Caco-2 (cell line): ENCODE measurements at regions not wholly inside any gene's neighbourhood (a gene's known extent, or its start where the extent isn't known, plus 50 kb on each side); places are given as distances from the start of the nearest gene placed in this dataset.

ENCODE experiments used
- BruUV-seq: library from RNA; stranded (reverse); fragments of 400-500 nt; replicated peaks from 2 replicates; lab custom pipeline; 2021; lab: Mats Ljungman, UMichigan
- CTCF ChIA-PET: fragments of 300-600 bp; sonication (Branson Sonifier 250); formaldehyde crosslinking; loops from one replicate; lab custom pipeline; 2022; ENCODE audit warnings: antibody characterized with exemption; lab: Charles Lee
- POLR2A ChIA-PET: fragments of 300-600 bp; sonication (Branson Sonifier 250); formaldehyde crosslinking; loops from one replicate; lab custom pipeline; 2022; ENCODE audit warnings: antibody characterized with exemption; lab: Charles Lee
- DNase-seq, 2 experiments: peaks; one replicate each; pipeline versions ENCODE4 v3.0.0 to v3.0.0-alpha.2; 2020 to 2022
- H3K27me3 ChIP-seq: replicated peaks from 2 replicates; pipeline ENCODE4 v1.6.0; 2011; ENCODE audit warnings: low read length; ENCODE audit not compliant: control insufficient read depth, insufficient read depth
- H3K36me3 ChIP-seq: 2 replicates; pipeline ENCODE4 v1.5.1; 2011; ENCODE audit warnings: low read length; ENCODE audit not compliant: control insufficient read depth, insufficient read depth
- H3K4me1 ChIP-seq: fragments of 250-450 bp; sonication (Bioruptor Pico); 2 replicates; pipeline ENCODE4 v1.5.1; 2020; ENCODE audit warnings: mild to moderate bottlenecking
- H3K4me3 ChIP-seq: 2 replicates; pipeline ENCODE4 v1.5.1; 2011; ENCODE audit warnings: low read depth, mild to moderate bottlenecking, control low read depth, low read length
- H3K9me3 ChIP-seq: fragments of 250-450 bp; sonication (Bioruptor Pico); 2 replicates; pipeline ENCODE4 v1.5.1; 2020; ENCODE audit warnings: mild to moderate bottlenecking, moderate library complexity
- H3K27ac Mint-ChIP-seq: one replicate; pipeline ENCODE4 v1.8.0; 2022; ENCODE audit warnings: mixed read lengths; ENCODE audit not compliant: unreplicated experiment
- H3K27me3 Mint-ChIP-seq: one replicate; pipeline ENCODE4 v1.8.0; 2022; ENCODE audit warnings: mixed read lengths; ENCODE audit not compliant: insufficient read depth, unreplicated experiment
- H3K36me3 Mint-ChIP-seq: one replicate; pipeline ENCODE4 v1.8.0; 2022; ENCODE audit warnings: mild to moderate bottlenecking, mixed read lengths; ENCODE audit not compliant: insufficient read depth, unreplicated experiment
- H3K4me1 Mint-ChIP-seq: one replicate; pipeline ENCODE4 v1.8.0; 2022; ENCODE audit warnings: low read depth, mixed read lengths; ENCODE audit not compliant: unreplicated experiment
- H3K4me3 Mint-ChIP-seq: one replicate; pipeline ENCODE4 v1.8.0; 2022; ENCODE audit warnings: mild to moderate bottlenecking, moderate library complexity, mixed read lengths; ENCODE audit not compliant: unreplicated experiment
- H3K9me3 Mint-ChIP-seq: one replicate; pipeline ENCODE4 v1.8.0; 2022; ENCODE audit warnings: mixed read lengths; ENCODE audit not compliant: unreplicated experiment
- intact Hi-C: fragments of 100-400 bp; cut with micrococcal nuclease; formaldehyde crosslinking; loops from one replicate; pipeline ENCODE4 v1.10.0; 2022; ENCODE audit not compliant: unreplicated experiment
- TF ChIP-seq, protein P1 (sequence below), 2 experiments: fragments of 200-600 bp in 1 of 2; IDR thresholded peaks; 1 replicate in 1 of 2; 2 replicates in 1 of 2; pipeline versions ENCODE4 v1.5.1 to v1.8.0; 2011 to 2022; ENCODE audit warnings: antibody characterized with exemption in 1 of 2, control low read depth in 1 of 2, inconsistent platforms in 1 of 2, low read depth in 1 of 2, low read length in 1 of 2, mild to moderate bottlenecking in 1 of 2, moderate library complexity in 1 of 2; ENCODE audit not compliant: insufficient read depth in 1 of 2, severe bottlenecking in 1 of 2, unreplicated experiment in 1 of 2

DNA sequence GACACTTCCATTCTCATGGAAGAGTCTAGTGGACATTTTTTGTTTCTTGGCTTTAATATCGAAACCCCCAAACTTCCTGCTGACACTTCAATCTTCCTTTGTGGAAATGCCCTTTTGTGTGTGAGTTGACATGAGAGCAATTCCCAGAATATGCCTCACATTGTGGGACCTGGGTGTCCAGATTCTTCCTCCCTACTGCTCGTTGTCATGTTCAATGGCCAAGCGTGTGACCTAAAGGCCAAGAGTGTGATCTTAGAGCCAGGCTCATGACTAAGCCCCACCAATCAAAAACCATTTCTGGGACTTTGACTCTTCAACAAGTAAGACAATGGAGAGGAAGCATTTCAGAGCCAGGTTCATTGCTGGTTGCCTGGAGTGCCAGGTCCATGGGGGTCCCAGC, 52.5 kb upstream of the BMPER start:
- intact Hi-C loops: no loop called here
- ChIA-PET POLR2A (no interaction called here), CTCF (interaction anchor here (0.7 kb wide), 1 partner anchor 41 kb away, joined by 3 read pairs; no protein-coding TSS in a partner anchor)
- Mint-ChIP-seq H3K27me3 (peaks cover 6% of the 10 kb centered on the region), H3K9me3 (no peaks in the 10 kb centered on the region), H3K36me3 (no peaks in the 10 kb centered on the region), H3K4me3 (no peak overlapping the region), H3K4me1 (no peaks in the 10 kb centered on the region), H3K27ac (no peak overlapping the region)
- DNase-seq: no peak
- TF ChIP-seq, protein P1, sequence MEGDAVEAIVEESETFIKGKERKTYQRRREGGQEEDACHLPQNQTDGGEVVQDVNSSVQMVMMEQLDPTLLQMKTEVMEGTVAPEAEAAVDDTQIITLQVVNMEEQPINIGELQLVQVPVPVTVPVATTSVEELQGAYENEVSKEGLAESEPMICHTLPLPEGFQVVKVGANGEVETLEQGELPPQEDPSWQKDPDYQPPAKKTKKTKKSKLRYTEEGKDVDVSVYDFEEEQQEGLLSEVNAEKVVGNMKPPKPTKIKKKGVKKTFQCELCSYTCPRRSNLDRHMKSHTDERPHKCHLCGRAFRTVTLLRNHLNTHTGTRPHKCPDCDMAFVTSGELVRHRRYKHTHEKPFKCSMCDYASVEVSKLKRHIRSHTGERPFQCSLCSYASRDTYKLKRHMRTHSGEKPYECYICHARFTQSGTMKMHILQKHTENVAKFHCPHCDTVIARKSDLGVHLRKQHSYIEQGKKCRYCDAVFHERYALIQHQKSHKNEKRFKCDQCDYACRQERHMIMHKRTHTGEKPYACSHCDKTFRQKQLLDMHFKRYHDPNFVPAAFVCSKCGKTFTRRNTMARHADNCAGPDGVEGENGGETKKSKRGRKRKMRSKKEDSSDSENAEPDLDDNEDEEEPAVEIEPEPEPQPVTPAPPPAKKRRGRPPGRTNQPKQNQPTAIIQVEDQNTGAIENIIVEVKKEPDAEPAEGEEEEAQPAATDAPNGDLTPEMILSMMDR (IDR thresholded peaks at IDR 0.05; ENCODE audit: insufficient read depth in 1 of 2, low read depth in 1 of 2, low read length in 1 of 2, severe bottlenecking in 1 of 2, unreplicated experiment in 1 of 2): no peak
- Histone ChIP-seq H3K36me3 (no peaks in the 10 kb centered on the region), H3K9me3 (no peaks in the 10 kb centered on the region), H3K27me3 (no peaks in the 10 kb centered on the region), H3K4me3 (no peak overlapping the region), H3K4me1 (no peaks in the 10 kb centered on the region)
- BruUV-seq: no TSS peak

DNA sequence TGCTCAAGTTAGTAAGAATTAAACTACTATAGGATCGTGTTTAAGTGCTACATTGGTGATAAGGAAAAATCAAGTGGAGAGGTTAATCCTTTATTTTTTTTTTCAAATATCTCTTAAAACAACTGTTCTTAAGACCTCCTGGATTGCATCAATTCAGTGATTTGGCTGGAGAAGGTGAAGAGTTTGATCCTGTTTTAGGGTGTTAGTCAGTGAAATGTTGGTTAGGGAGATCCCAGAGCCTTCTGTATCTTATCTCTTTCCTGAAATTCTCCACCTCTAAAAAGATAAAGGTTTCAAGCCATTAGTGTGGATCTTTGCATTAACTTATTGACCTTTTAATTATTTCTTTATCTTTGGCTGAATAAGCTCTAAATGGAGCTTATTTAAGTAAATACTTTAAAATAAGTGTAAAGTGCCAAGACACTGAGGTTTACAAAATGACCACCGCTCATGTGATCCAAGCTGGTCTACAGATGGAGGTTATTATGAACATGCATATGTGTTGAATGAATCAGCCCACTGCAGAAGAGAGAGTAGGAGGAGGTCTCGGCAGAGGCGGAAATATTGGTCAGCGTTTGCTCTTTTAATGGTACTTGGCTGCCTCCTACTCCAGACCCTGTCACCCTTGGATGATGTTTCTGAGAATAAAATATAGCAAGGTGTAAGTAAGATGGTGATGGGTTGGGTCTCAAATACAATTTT, 51.8 kb upstream of the BMPER start:
- no peaks in the 10 kb centered on the region for H3K4me1 Mint-ChIP-seq
- Histone ChIP-seq H3K27me3 (no peaks in the 10 kb centered on the region), H3K36me3 (no peaks in the 10 kb centered on the region), H3K4me1 (no peaks in the 10 kb centered on the region), H3K4me3 (no peak overlapping the region), H3K9me3 (no peaks in the 10 kb centered on the region)
- DNase-seq: no peak
- H3K4me3 Mint-ChIP-seq: no peak overlapping the region
- no TSS peak for BruUV-seq
- H3K27me3 Mint-ChIP-seq: peaks cover 6% of the 10 kb centered on the region
- TF ChIP-seq, protein P1 (IDR thresholded peaks at IDR 0.05; ENCODE audit: insufficient read depth in 1 of 2, low read depth in 1 of 2, low read length in 1 of 2, severe bottlenecking in 1 of 2, unreplicated experiment in 1 of 2): no peak
- no peak overlapping the region for H3K27ac Mint-ChIP-seq
- ChIA-PET POLR2A (no interaction called here), CTCF (no interaction called here)
- intact Hi-C loops: no loop called here
- no peaks in the 10 kb centered on the region for H3K9me3 Mint-ChIP-seq
- H3K36me3 Mint-ChIP-seq: no peaks in the 10 kb centered on the region

DNA sequence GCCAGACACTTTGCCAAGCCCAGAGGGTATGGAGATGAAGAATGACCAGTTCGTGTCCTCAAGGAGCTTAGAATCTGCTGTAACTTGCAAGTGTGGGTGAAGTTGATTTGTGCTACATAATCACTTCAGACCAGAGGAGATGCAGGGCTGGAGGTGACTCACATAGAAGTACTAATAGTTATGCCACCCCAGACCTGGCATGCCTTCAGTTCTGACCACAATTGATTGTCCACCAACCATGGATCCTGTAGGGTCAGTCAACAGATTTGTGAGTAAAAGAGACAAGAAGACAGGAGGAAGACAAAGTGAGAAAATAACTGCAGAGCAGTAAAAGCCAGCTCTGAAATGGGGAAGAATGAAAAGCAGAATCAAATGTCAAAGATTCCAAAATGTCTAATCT, 51.2 kb upstream of the BMPER start:
- H3K36me3 Mint-ChIP-seq: no peaks in the 10 kb centered on the region
- no peaks in the 10 kb centered on the region for H3K27me3 ChIP-seq
- H3K4me3 ChIP-seq: no peak overlapping the region
- ChIA-PET CTCF (no interaction called here), POLR2A (no interaction called here)
- no peak overlapping the region for H3K4me3 Mint-ChIP-seq
- TF ChIP-seq, protein P1 (IDR thresholded peaks at IDR 0.05; ENCODE audit: insufficient read depth in 1 of 2, low read depth in 1 of 2, low read length in 1 of 2, severe bottlenecking in 1 of 2, unreplicated experiment in 1 of 2): no peak
- H3K9me3 ChIP-seq: no peaks in the 10 kb centered on the region
- no peaks in the 10 kb centered on the region for H3K9me3 Mint-ChIP-seq
- no TSS peak for BruUV-seq
- no peak overlapping the region for H3K27ac Mint-ChIP-seq
- H3K27me3 Mint-ChIP-seq: peaks cover 3% of the 10 kb centered on the region
- H3K4me1 ChIP-seq: no peaks in the 10 kb centered on the region
- intact Hi-C loops: no loop called here
- H3K4me1 Mint-ChIP-seq: no peaks in the 10 kb centered on the region
- DNase-seq: no peak
- no peaks in the 10 kb centered on the region for H3K36me3 ChIP-seq
